IPS-NIHi7 (cell line): ENCODE measurements at regions not wholly inside any gene's neighbourhood (a gene's known extent, or its start where the extent isn't known, plus 50 kb on each side); places are given as distances from the start of the nearest gene placed in this dataset.

ENCODE experiments used
- DNase-seq: peaks from one replicate; pipeline ENCODE4 v3.0.0; 2012; ENCODE audit warnings: mixed read lengths; ENCODE audit errors: extremely low spot score

GRCh38 chr2:235358981-235359471, 134.8 kb upstream of the AGAP1 start:
- no peak for DNase-seq

- no peak for DNase-seq
These were observed 133.4 kb upstream of the AGAP1 start for GRCh38 chr2:235360446-235360845.

GRCh38 chr2:235365743-235366142, 128.1 kb upstream of the AGAP1 start:
- no peak for DNase-seq

- DNase-seq = no peak
These were observed 127.5 kb upstream of the AGAP1 start for GRCh38 chr2:235366390-235366789.

- no peak for DNase-seq
These were observed 127.0 kb upstream of the AGAP1 start for GRCh38 chr2:235366807-235367206.

- no peak for DNase-seq
These were observed 122.8 kb upstream of the AGAP1 start for GRCh38 chr2:235371018-235371417.

- no peak for DNase-seq
These were observed 120.7 kb upstream of the AGAP1 start for GRCh38 chr2:235373171-235373570.

GRCh38 chr2:235377176-235377575, 116.7 kb upstream of the AGAP1 start:
- DNase-seq = no peak

GRCh38 chr2:235378246-235378645, 115.6 kb upstream of the AGAP1 start:
- no peak for DNase-seq

GRCh38 chr2:235378944-235379343, 114.9 kb upstream of the AGAP1 start:
- DNase-seq = no peak

- DNase-seq = no peak
These were observed 112.5 kb upstream of the AGAP1 start for GRCh38 chr2:235381261-235381912.

GRCh38 chr2:235382179-235382578, 111.7 kb upstream of the AGAP1 start:
- no peak for DNase-seq

GRCh38 chr2:235382601-235383000, 111.2 kb upstream of the AGAP1 start:
- DNase-seq = no peak

GRCh38 chr2:235383272-235383843, 110.5 kb upstream of the AGAP1 start:
- no peak for DNase-seq

- peak; percentile 33 for DNase-seq
These were observed 109.2 kb upstream of the AGAP1 start for GRCh38 chr2:235384624-235385023.

GRCh38 chr2:235389626-235390025, 104.2 kb upstream of the AGAP1 start:
- DNase-seq = no peak

GRCh38 chr2:235390108-235390815, 103.6 kb upstream of the AGAP1 start:
- no peak for DNase-seq

- DNase-seq = no peak
These were observed 103.0 kb upstream of the AGAP1 start for GRCh38 chr2:235390816-235391194.

GRCh38 chr2:235391921-235392615, 101.8 kb upstream of the AGAP1 start:
- no peak for DNase-seq

GRCh38 chr2:235394278-235394828, 99.5 kb upstream of the AGAP1 start:
- DNase-seq = no peak

GRCh38 chr2:235396071-235396846, 97.6 kb upstream of the AGAP1 start:
- DNase-seq = no peak
